OCI-LY3 (cell line): ENCODE measurements at regions not wholly inside any gene's neighbourhood (a gene's known extent, or its start where the extent isn't known, plus 50 kb on each side); places are given as distances from the start of the nearest gene placed in this dataset.

Experiments used
- H2AFZ ChIP-seq: fragments of 200-600, 300-600 bp; shearing (Covaris generic); 2 replicates; pipeline ENCODE4 v1.6.0; 2014; ENCODE audit warnings: antibody characterized with exemption, low read depth, low read length
- H3K27ac ChIP-seq: fragments of 200-600, 300-600 bp; sonication (generic); 2 replicates; pipeline ENCODE4 v1.5.1; 2014; ENCODE audit warnings: mild to moderate bottlenecking, low read length, moderate library complexity, mixed read lengths
- H3K27me3 ChIP-seq: fragments of 200-600, 300-600 bp; sonication (generic); 2 replicates; pipeline ENCODE4 v1.6.1; 2014; ENCODE audit warnings: low read depth, low read length, mixed read lengths
- H3K36me3 ChIP-seq: fragments of 200-600, 300-600 bp; sonication (generic); replicated peaks from 2 replicates; pipeline ENCODE3; 2014; ENCODE audit warnings: low read depth, low read length, mixed read lengths
- H3K4me1 ChIP-seq: fragments of 300-600, 200-600 bp; sonication (generic); 2 replicates; pipeline ENCODE4 v1.6.1; 2014; ENCODE audit warnings: low read length, mixed read lengths
- H3K4me2 ChIP-seq: fragments of 200-600, 300-600 bp; sonication (generic); 2 replicates; pipeline ENCODE4 v1.6.1; 2014; ENCODE audit warnings: low read length, mixed read lengths
- H3K4me3 ChIP-seq: fragments of 300-600, 200-600 bp; sonication (generic); 2 replicates; pipeline ENCODE4 v1.5.1; 2014; ENCODE audit warnings: antibody characterized with exemption, mild to moderate bottlenecking, low read length, moderate library complexity
- H3K79me2 ChIP-seq: fragments of 300-600, 200-600 bp; shearing (Covaris generic); 2 replicates; pipeline ENCODE4 v1.6.1; 2014; ENCODE audit warnings: mild to moderate bottlenecking, low read length, mixed read lengths
- H3K9ac ChIP-seq: fragments of 300-600, 200-600 bp; shearing (Covaris generic); 2 replicates; pipeline ENCODE4 v1.6.0; 2014; ENCODE audit warnings: mild to moderate bottlenecking, low read length, moderate library complexity
- H3K9me3 ChIP-seq: fragments of 200-600, 300-600 bp; shearing (Covaris generic); 2 replicates; pipeline ENCODE4 v1.6.1; 2014; ENCODE audit warnings: low read length, mixed read lengths; ENCODE audit not compliant: insufficient read depth
- H4K20me1 ChIP-seq: fragments of 200-600, 300-600 bp; sonication (generic); 2 replicates; pipeline ENCODE4 v1.6.1; 2016; ENCODE audit warnings: low read length, mixed read lengths; ENCODE audit not compliant: insufficient read depth
- EZH2phosphoT487 ChIP-seq: fragments of 200-600 bp; shearing (Covaris generic); IDR thresholded peaks from 2 replicates; pipeline ENCODE4 v1.6.1; 2018; ENCODE audit warnings: antibody characterized with exemption, mixed run types, low read depth
- TF ChIP-seq, protein P1 (sequence below): fragments of 200-600, 300-600 bp; sonication (generic); IDR thresholded peaks from 2 replicates; pipeline ENCODE4 v1.5.1; 2014; ENCODE audit warnings: antibody characterized with exemption, low read length, low read depth

- H3K27ac ChIP-seq: peak overlapping the region; percentile 70
- peak overlapping the region; percentile 77 for H3K9ac ChIP-seq
- H3K79me2 ChIP-seq: 0 out of 2 replicates have a peak, but pooled peaks cover 2% of the 10 kb centered on the region
- peak overlapping the region; percentile 75 for H3K4me3 ChIP-seq
- H3K4me1 ChIP-seq: peaks cover 91% of the 10 kb centered on the region
- peaks cover 3% of the 10 kb centered on the region for H3K36me3 ChIP-seq
- no peak overlapping the region for H2AFZ ChIP-seq
- H4K20me1 ChIP-seq: no peaks in the 10 kb centered on the region
- H3K27me3 ChIP-seq: no peaks in the 10 kb centered on the region
- peak overlapping the region; percentile 85 for H3K4me2 ChIP-seq
- H3K9me3 ChIP-seq: no peaks in the 10 kb centered on the region
- TF ChIP-seq EZH2phosphoT487: no peak
- TF ChIP-seq, protein P1, sequence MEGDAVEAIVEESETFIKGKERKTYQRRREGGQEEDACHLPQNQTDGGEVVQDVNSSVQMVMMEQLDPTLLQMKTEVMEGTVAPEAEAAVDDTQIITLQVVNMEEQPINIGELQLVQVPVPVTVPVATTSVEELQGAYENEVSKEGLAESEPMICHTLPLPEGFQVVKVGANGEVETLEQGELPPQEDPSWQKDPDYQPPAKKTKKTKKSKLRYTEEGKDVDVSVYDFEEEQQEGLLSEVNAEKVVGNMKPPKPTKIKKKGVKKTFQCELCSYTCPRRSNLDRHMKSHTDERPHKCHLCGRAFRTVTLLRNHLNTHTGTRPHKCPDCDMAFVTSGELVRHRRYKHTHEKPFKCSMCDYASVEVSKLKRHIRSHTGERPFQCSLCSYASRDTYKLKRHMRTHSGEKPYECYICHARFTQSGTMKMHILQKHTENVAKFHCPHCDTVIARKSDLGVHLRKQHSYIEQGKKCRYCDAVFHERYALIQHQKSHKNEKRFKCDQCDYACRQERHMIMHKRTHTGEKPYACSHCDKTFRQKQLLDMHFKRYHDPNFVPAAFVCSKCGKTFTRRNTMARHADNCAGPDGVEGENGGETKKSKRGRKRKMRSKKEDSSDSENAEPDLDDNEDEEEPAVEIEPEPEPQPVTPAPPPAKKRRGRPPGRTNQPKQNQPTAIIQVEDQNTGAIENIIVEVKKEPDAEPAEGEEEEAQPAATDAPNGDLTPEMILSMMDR: no peak
These were observed 99.7 kb upstream of the ID2 start for GRCh38 chr2:8582191-8582590.

GRCh38 chr2:8582651-8583399 lies 99.0 kb upstream of the ID2 start:
- TF ChIP-seq EZH2phosphoT487: no peak
- TF ChIP-seq, protein P1: no peak
- Histone ChIP-seq H3K4me3 (peak overlapping the region; percentile 75), H2AFZ (no peak overlapping the region), H3K4me2 (peak overlapping the region; percentile 85), H3K4me1 (peaks cover 84% of the 10 kb centered on the region), H3K9ac (peak overlapping the region; percentile 77), H4K20me1 (no peaks in the 10 kb centered on the region), H3K27ac (peak overlapping the region; percentile 70), H3K27me3 (no peaks in the 10 kb centered on the region), H3K9me3 (no peaks in the 10 kb centered on the region), H3K36me3 (peaks cover 3% of the 10 kb centered on the region), H3K79me2 (0 out of 2 replicates have a peak, but pooled peaks cover 2% of the 10 kb centered on the region)

- H3K4me3 ChIP-seq: peak overlapping the region; percentile 75
- no peaks in the 10 kb centered on the region for H3K36me3 ChIP-seq
- H3K79me2 ChIP-seq: 0 out of 2 replicates have a peak, but pooled peaks cover 2% of the 10 kb centered on the region
- peak overlapping the region; percentile 77 for H3K9ac ChIP-seq
- H3K27me3 ChIP-seq: no peaks in the 10 kb centered on the region
- no peaks in the 10 kb centered on the region for H4K20me1 ChIP-seq
- H3K4me2 ChIP-seq: peak overlapping the region; percentile 85
- TF ChIP-seq, protein P1: no peak
- no peak for TF ChIP-seq EZH2phosphoT487
- peak overlapping the region; percentile 70 for H3K27ac ChIP-seq
- H3K4me1 ChIP-seq: peaks cover 77% of the 10 kb centered on the region
- no peaks in the 10 kb centered on the region for H3K9me3 ChIP-seq
- H2AFZ ChIP-seq: no peak overlapping the region; the same call in 1 of the 2 replicates
These were observed 98.3 kb upstream of the ID2 start for GRCh38 chr2:8583400-8584173.
